ENCODE measurements at regions not wholly inside any gene's neighbourhood (a gene's known extent, or its start where the extent isn't known, plus 50 kb on each side); places are given as distances from the start of the nearest gene placed in this dataset.
A peak's percentile ranks its signal among the peaks of the same experiment; 100 is the strongest.
"Not testable (repeated sequence)": the region's sequence is repeated elsewhere in the genome, so short reads cannot be mapped to it uniquely, and the experiment has no call there.

- no peak for DNase-seq
Observed at GRCh38 chr15:70523192-70523591, 240.2 kb downstream of the UACA start.

- DNase-seq = no peak
Observed at GRCh38 chr15:70522323-70522966, 240.9 kb downstream of the UACA start.

- DNase-seq = no peak
Observed at GRCh38 chr15:70521576-70522322, 241.6 kb downstream of the UACA start.

GRCh38 chr15:70519616-70520015 lies 243.7 kb downstream of the UACA start:
- DNase-seq = no peak

- DNase-seq = no peak
Observed at GRCh38 chr15:70519004-70519365, 244.4 kb downstream of the UACA start.

- no peak for DNase-seq
Observed at GRCh38 chr15:70518201-70519003, 245.0 kb downstream of the UACA start.

- no peak for DNase-seq
Observed at GRCh38 chr15:70517194-70517590, 246.2 kb downstream of the UACA start.

- no peak for DNase-seq
Observed at GRCh38 chr15:70516408-70517193, 246.8 kb downstream of the UACA start.

GRCh38 chr15:70514251-70514650 lies 249.1 kb downstream of the UACA start:
- DNase-seq = no peak

GRCh38 chr15:70513819-70514218 lies 249.5 kb downstream of the UACA start:
- DNase-seq = no peak

GRCh38 chr15:70512772-70513362 lies 250.5 kb downstream of the UACA start:
- DNase-seq = no peak

- not testable (repeated sequence) for DNase-seq
Observed at GRCh38 chr15:70511972-70512587, 251.3 kb downstream of the UACA start.

GRCh38 chr15:70510433-70510832 lies 252.9 kb downstream of the UACA start:
- DNase-seq = no peak

GRCh38 chr15:70509731-70510143 lies 253.6 kb downstream of the UACA start:
- no peak for DNase-seq

- DNase-seq = no peak
Observed at GRCh38 chr15:70509282-70509662, 254.1 kb downstream of the UACA start.

- no peak for DNase-seq
Observed at GRCh38 chr15:70508561-70509281, 254.6 kb downstream of the UACA start.

- peak; percentile 30 for DNase-seq
Observed at GRCh38 chr15:70507772-70508371, 255.5 kb downstream of the UACA start.

GRCh38 chr15:70505936-70506912 lies 257.1 kb downstream of the UACA start:
- DNase-seq = no peak

GRCh38 chr15:70505411-70505919 lies 257.9 kb downstream of the UACA start:
- peak; percentile 36 for DNase-seq

All from T1000 (cell line).